HUES64 (cell line): ENCODE measurements at regions not wholly inside any gene's neighbourhood (a gene's known extent, or its start where the extent isn't known, plus 50 kb on each side); places are given as distances from the start of the nearest gene placed in this dataset.
"Not testable (repeated sequence)": the region's sequence is repeated elsewhere in the genome, so short reads cannot be mapped to it uniquely, and the experiment has no call there.

Experiments used
- H3K27ac ChIP-seq: 2 replicates; pipeline ENCODE4 v1.7.0; 2013; ENCODE audit warnings: low read depth, low read length, inconsistent platforms
- H3K27me3 ChIP-seq: 2 replicates; pipeline ENCODE4 v1.6.1; 2013; ENCODE audit warnings: mild to moderate bottlenecking, low read length; ENCODE audit not compliant: insufficient read depth
- H3K36me3 ChIP-seq: 2 replicates; pipeline ENCODE4 v1.6.1; 2013; ENCODE audit warnings: mild to moderate bottlenecking, low read length; ENCODE audit not compliant: insufficient read depth
- H3K4me1 ChIP-seq: 2 replicates; pipeline ENCODE4 v1.6.1; 2013; ENCODE audit warnings: mild to moderate bottlenecking, low read length, moderate library complexity; ENCODE audit not compliant: insufficient read depth
- H3K4me3 ChIP-seq: 2 replicates; pipeline ENCODE4 v1.5.1; 2013; ENCODE audit warnings: mild to moderate bottlenecking, low read length, moderate library complexity
- H3K9ac ChIP-seq: 2 replicates; pipeline ENCODE4 v1.6.1; 2013; ENCODE audit warnings: mild to moderate bottlenecking, low read depth, low read length
- H3K9me3 ChIP-seq: 2 replicates; pipeline ENCODE4 v1.6.1; 2013; ENCODE audit warnings: low read depth, low read length; ENCODE audit not compliant: insufficient read depth
- WGBS: fragments of 150-250, 120-280 bp; methylation state at CpG from one replicate; pipeline ENCODE4 v1.1.7; 2013; ENCODE audit warnings: missing lambda C conversion rate; 5-methylcytosine and 5-hydroxymethylcytosine counted together

DNA sequence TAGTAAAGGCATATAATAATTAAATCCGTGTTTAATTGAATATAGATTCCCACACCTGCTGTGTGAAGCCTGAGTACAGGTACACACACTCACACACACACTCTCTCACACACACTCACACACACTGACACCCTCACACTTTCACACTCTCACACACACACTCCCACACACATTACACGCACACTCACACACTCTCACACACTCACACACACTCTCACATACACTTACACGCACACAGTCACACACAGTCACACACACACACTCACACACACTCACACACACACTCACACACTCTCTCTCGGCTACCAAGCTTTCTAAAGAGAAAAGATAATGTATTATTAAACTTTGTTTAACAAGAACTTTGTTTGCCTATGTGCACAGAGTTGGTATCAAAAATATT, 195.1 kb upstream of the CTNND2 start:
- no peaks in the 10 kb centered on the region for H3K27me3 ChIP-seq
- no peaks in the 10 kb centered on the region for H3K36me3 ChIP-seq
- no peak overlapping the region for H3K27ac ChIP-seq
- no peak overlapping the region for H3K4me3 ChIP-seq
- no peak overlapping the region for H3K9ac ChIP-seq
- H3K4me1 ChIP-seq: no peaks in the 10 kb centered on the region; the same call in 1 of the 2 replicates
- no peaks in the 10 kb centered on the region for H3K9me3 ChIP-seq
- WGBS: 95% methylated on average over 3 of the region's 4 CpGs

DNA sequence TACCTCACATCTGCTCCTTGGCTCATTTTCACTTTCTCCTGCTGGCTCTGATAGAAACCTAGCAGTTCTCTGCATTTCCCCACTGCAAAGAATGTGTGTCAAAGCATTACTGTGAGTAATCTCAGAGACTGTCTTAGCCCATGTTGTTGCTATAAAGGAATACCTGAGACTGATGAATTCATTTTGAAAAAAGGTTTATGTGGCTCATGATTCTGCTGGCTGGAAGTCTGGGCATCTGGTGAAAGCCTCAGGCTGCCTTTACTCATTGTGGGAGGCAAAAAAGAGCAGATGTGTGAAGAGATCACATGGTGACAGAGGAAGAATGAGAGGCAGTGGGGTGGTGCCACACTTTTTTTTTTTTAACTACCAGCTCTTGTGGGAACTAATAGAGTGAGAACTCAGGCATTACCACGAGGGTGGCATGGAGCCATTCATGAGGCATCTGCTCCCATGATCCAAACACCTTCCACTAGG, 191.6 kb upstream of the CTNND2 start:
- WGBS: 90% methylated on average over 1 of the region's 1 CpG

GRCh38 chr5:12093586-12093985, 189.3 kb upstream of the CTNND2 start:
- H3K36me3 ChIP-seq: no peaks in the 10 kb centered on the region
- no peak overlapping the region for H3K4me3 ChIP-seq
- no peak overlapping the region for H3K27ac ChIP-seq
- no peak overlapping the region for H3K9ac ChIP-seq
- WGBS: 97% methylated on average over 5 of the region's 6 CpGs
- no peaks in the 10 kb centered on the region for H3K27me3 ChIP-seq
- 0 out of 2 replicates have a peak, but pooled peaks cover 3% of the 10 kb centered on the region for H3K9me3 ChIP-seq
- H3K4me1 ChIP-seq: no peaks in the 10 kb centered on the region

More for the DNA sequence above, 191.6 kb upstream of the CTNND2 start:
- Histone ChIP-seq H3K36me3 (no peaks in the 10 kb centered on the region), H3K9ac (no peak overlapping the region), H3K9me3 (0 out of 2 replicates have a peak, but pooled peaks cover 3% of the 10 kb centered on the region), H3K4me3 (no peak overlapping the region), H3K4me1 (no peaks in the 10 kb centered on the region; the same call in 1 of the 2 replicates), H3K27me3 (no peaks in the 10 kb centered on the region), H3K27ac (no peak overlapping the region)

- Histone ChIP-seq H3K27me3 (no peaks in the 10 kb centered on the region), H3K9me3 (no peaks in the 10 kb centered on the region), H3K4me3 (no peak overlapping the region), H3K27ac (no peak overlapping the region), H3K36me3 (no peaks in the 10 kb centered on the region), H3K4me1 (no peaks in the 10 kb centered on the region), H3K9ac (no peak overlapping the region)
- WGBS: 92% methylated on average over 1 of the region's 1 CpG
These were observed 176.5 kb upstream of the CTNND2 start for GRCh38 chr5:12080761-12081160.

DNA sequence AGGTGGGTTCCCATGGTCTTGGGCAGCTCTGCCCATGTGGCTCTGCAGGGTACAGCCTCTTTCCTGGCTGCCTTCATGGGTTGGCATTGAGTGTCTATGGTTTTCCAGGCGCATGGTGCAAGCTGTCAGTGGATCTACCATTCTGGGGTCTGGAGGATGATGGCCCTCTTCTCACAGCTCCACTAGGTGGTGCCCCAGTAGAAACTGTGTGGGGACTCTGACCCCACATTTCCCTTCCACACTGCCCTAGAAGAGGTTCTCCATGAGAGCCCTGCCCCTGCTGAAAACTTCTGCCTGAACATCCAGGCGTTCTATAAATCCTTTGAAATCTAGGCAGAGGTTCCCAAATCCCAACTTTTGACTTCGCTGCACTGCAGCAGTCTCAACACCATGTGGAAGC, 174.0 kb upstream of the CTNND2 start:
- H3K4me1 ChIP-seq, H3K9me3 ChIP-seq, H3K36me3 ChIP-seq, H3K27me3 ChIP-seq, H3K27ac ChIP-seq, H3K4me3 ChIP-seq, H3K9ac ChIP-seq: not testable (repeated sequence)
- WGBS: 93% methylated on average over 3 of the region's 3 CpGs

- 87% methylated on average over 3 of the region's 3 CpGs for WGBS
- Histone ChIP-seq H3K9ac (no peak overlapping the region), H3K36me3 (no peaks in the 10 kb centered on the region), H3K4me3 (no peak overlapping the region), H3K4me1 (peaks cover 6% of the 10 kb centered on the region), H3K27ac (no peak overlapping the region), H3K9me3 (no peaks in the 10 kb centered on the region), H3K27me3 (no peaks in the 10 kb centered on the region)
These were observed 169.2 kb upstream of the CTNND2 start for GRCh38 chr5:12073426-12073825.

DNA sequence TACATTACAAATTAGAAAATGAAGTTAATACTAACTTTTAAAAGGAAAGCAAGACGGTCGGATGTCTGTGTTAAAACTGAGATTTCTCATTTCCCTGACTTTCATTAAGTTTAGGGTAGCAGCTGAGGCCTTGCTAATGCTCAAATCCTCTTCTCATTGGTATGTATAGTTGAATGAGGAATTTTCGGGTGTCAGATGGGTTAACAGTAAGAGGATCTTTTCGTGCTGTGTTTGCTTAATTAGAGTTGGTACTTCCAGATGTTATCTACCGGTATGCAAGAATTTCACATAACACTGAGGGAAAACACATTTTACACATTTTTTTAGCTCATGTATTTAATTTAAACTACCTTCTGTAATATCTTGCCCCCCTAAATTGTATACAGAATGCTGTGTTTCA, 168.2 kb upstream of the CTNND2 start:
- peaks cover 6% of the 10 kb centered on the region for H3K4me1 ChIP-seq
- H3K9me3 ChIP-seq: no peaks in the 10 kb centered on the region
- no peak overlapping the region for H3K27ac ChIP-seq
- no peak overlapping the region for H3K9ac ChIP-seq
- no peaks in the 10 kb centered on the region for H3K36me3 ChIP-seq
- 89% methylated on average over 5 of the region's 5 CpGs for WGBS
- no peak overlapping the region for H3K4me3 ChIP-seq
- no peaks in the 10 kb centered on the region for H3K27me3 ChIP-seq

DNA sequence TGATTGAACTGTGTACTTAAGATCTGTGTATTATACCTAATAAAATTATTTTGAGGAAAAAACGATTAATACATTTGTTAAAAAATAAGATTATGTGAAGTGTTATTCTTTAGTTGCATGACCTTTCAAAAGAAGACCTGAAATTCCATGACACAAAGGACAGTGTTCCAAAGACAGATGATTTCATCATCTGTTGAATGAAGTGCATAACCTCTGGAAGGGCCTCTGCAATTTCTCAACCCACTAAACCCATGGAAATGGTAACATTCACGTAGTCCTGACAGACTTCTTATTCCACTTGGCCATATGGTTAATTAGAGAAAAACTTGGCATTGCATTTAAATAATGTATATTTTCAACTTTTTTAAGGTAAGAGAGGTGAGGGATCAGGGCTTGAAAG, 167.2 kb upstream of the CTNND2 start:
- no peak overlapping the region for H3K27ac ChIP-seq
- H3K4me1 ChIP-seq: peaks cover 6% of the 10 kb centered on the region
- H3K4me3 ChIP-seq: no peak overlapping the region
- no peaks in the 10 kb centered on the region for H3K27me3 ChIP-seq
- no peaks in the 10 kb centered on the region for H3K9me3 ChIP-seq
- H3K36me3 ChIP-seq: no peaks in the 10 kb centered on the region
- no peak overlapping the region for H3K9ac ChIP-seq
- WGBS: 88% methylated on average over 2 of the region's 2 CpGs

- no peak overlapping the region for H3K9ac ChIP-seq
- WGBS: 50% methylated on average over 1 of the region's 5 CpGs
- H3K36me3 ChIP-seq: no peaks in the 10 kb centered on the region
- H3K27ac ChIP-seq: no peak overlapping the region
- H3K4me3 ChIP-seq: no peak overlapping the region
- no peaks in the 10 kb centered on the region for H3K4me1 ChIP-seq
- H3K9me3 ChIP-seq: peaks cover 22% of the 10 kb centered on the region
- H3K27me3 ChIP-seq: no peaks in the 10 kb centered on the region
These were observed 119.5 kb upstream of the CTNND2 start for GRCh38 chr5:12023614-12024241.

- Histone ChIP-seq H3K9me3 (peaks cover 12% of the 10 kb centered on the region), H3K27ac (no peak overlapping the region), H3K27me3 (no peaks in the 10 kb centered on the region), H3K9ac (no peak overlapping the region), H3K4me3 (no peak overlapping the region), H3K36me3 (no peaks in the 10 kb centered on the region), H3K4me1 (no peaks in the 10 kb centered on the region)
- WGBS: 94% methylated on average over 2 of the region's 3 CpGs
These were observed 118.2 kb upstream of the CTNND2 start for GRCh38 chr5:12022444-12022843.

- Histone ChIP-seq H3K4me3 (no peak overlapping the region), H3K9ac (no peak overlapping the region), H3K9me3 (no peaks in the 10 kb centered on the region), H3K36me3 (no peaks in the 10 kb centered on the region), H3K27ac (no peak overlapping the region), H3K27me3 (no peaks in the 10 kb centered on the region), H3K4me1 (peaks cover 8% of the 10 kb centered on the region; the same call in 1 of the 2 replicates)
- 86% methylated on average over 1 of the region's 1 CpG for WGBS
These were observed 115.1 kb upstream of the CTNND2 start for GRCh38 chr5:12019306-12019705.

- Histone ChIP-seq H3K27ac (no peak overlapping the region), H3K36me3 (no peaks in the 10 kb centered on the region), H3K4me3 (no peak overlapping the region), H3K4me1 (peaks cover 8% of the 10 kb centered on the region; the same call in 1 of the 2 replicates), H3K27me3 (no peaks in the 10 kb centered on the region), H3K9me3 (no peaks in the 10 kb centered on the region), H3K9ac (no peak overlapping the region)
- 87% methylated on average over 10 of the region's 10 CpGs for WGBS
These were observed 112.8 kb upstream of the CTNND2 start for GRCh38 chr5:12017007-12017406.
